SK-N-SH (cell line): ENCODE measurements at regions not wholly inside any gene's neighbourhood (a gene's known extent, or its start where the extent isn't known, plus 50 kb on each side); places are given as distances from the start of the nearest gene placed in this dataset.

ENCODE experiments used
- CTCF ChIA-PET: fragments of 300-600, 350-600 bp; formaldehyde crosslinking; extraction: SDS; loops from one replicate; lab custom pipeline; 2021; lab: Yijun Ruan, JAX
- POLR2A ChIA-PET: fragments of 350-600 bp; sonication (Branson Sonifier 250); formaldehyde crosslinking; extraction: SDS; loops from one replicate; lab custom pipeline; 2020; ENCODE audit warnings: antibody characterized with exemption, inconsistent platforms; lab: Yijun Ruan, JAX
- DNase-seq: peaks from one replicate; pipeline ENCODE4 v3.0.0; 2012
- H2AFZ ChIP-seq: fragments of 200-600 bp; sonication (generic); 2 replicates; pipeline ENCODE4 v1.8.1; 2016; ENCODE audit warnings: antibody characterized with exemption, mild to moderate bottlenecking, low read depth
- H3F3A ChIP-seq: fragments of 200-600 bp; sonication (generic); replicated peaks from 2 replicates; pipeline ENCODE3; 2016; ENCODE audit warnings: antibody characterized with exemption, mild to moderate bottlenecking; ENCODE audit not compliant: insufficient read depth
- H3K27ac ChIP-seq, 2 experiments: fragments of 200-500 bp in 1 of 2; fragments of 200-600 bp in 1 of 2; sonication (Bioruptor generic) in 1 of 2; sonication (generic), shearing (Covaris generic) in 1 of 2; 2 replicates each; pipeline versions ENCODE4 v1.5.1 to v1.6.1; 2014 to 2016; ENCODE audit warnings: low read depth in 2 of 2, inconsistent platforms in 1 of 2, low read length in 1 of 2, mild to moderate bottlenecking in 1 of 2, mixed read lengths in 1 of 2
- H3K27me3 ChIP-seq: fragments of 200-600 bp; sonication (generic), shearing (Covaris generic); 2 replicates; pipeline ENCODE4 v1.6.1; 2016; ENCODE audit warnings: mixed run types; ENCODE audit not compliant: insufficient read depth
- H3K36me3 ChIP-seq, 2 experiments: fragments of 200-500 bp in 1 of 2; fragments of 200-600 bp in 1 of 2; sonication (Bioruptor generic) in 1 of 2; sonication (generic) in 1 of 2; replicated peaks in 1 of 2; 2 replicates each; pipeline versions ENCODE3 to v1.5.1; 2014 to 2016; ENCODE audit warnings: low read length in 1 of 2, mild to moderate bottlenecking in 1 of 2; ENCODE audit not compliant: insufficient read depth in 2 of 2, control insufficient read depth in 1 of 2
- H3K4me1 ChIP-seq, 2 experiments: fragments of 200-500 bp in 1 of 2; fragments of 200-600 bp in 1 of 2; sonication (Bioruptor generic) in 1 of 2; sonication (generic), shearing (Covaris generic) in 1 of 2; 2 replicates each; pipeline versions ENCODE4 v1.5.1 to v1.6.1; 2014 to 2016; ENCODE audit warnings: low read depth in 1 of 2, low read length in 1 of 2, mixed run types in 1 of 2; ENCODE audit not compliant: insufficient read depth in 2 of 2, control insufficient read depth in 1 of 2
- H3K4me2 ChIP-seq: fragments of 200-600 bp; sonication (generic), shearing (Covaris generic); 2 replicates; pipeline ENCODE4 v1.6.1; 2017; ENCODE audit warnings: mixed run types
- H3K4me3 ChIP-seq, 2 experiments: fragments of 200-500 bp in 1 of 2; fragments of 200-600 bp in 1 of 2; sonication (Bioruptor generic) in 1 of 2; sonication (generic), shearing (Covaris generic) in 1 of 2; 2 replicates each; pipeline versions ENCODE4 v1.5.1 to v1.8.1; 2014 to 2016; ENCODE audit warnings: low read depth in 2 of 2, inconsistent platforms in 1 of 2, low read length in 1 of 2, mild to moderate bottlenecking in 1 of 2, mixed read lengths in 1 of 2, moderate library complexity in 1 of 2
- H3K79me2 ChIP-seq: fragments of 200-600 bp; sonication (generic); 2 replicates; pipeline ENCODE4 v1.8.1; 2017; ENCODE audit warnings: mild to moderate bottlenecking; ENCODE audit not compliant: insufficient read depth
- H3K9ac ChIP-seq: fragments of 200-600 bp; sonication (generic); 2 replicates; pipeline ENCODE4 v1.6.1; 2017; ENCODE audit warnings: mixed run types
- H3K9me2 ChIP-seq: fragments of 200-600 bp; sonication (generic); 2 replicates; pipeline ENCODE4 v1.6.1; 2017; ENCODE audit warnings: mixed run types
- H3K9me3 ChIP-seq: fragments of 200-600 bp; sonication (generic); 2 replicates; pipeline ENCODE4 v1.6.1; 2017; ENCODE audit warnings: mixed run types, mild to moderate bottlenecking, moderate library complexity
- H4K20me1 ChIP-seq: fragments of 200-600 bp; sonication (generic); 2 replicates; pipeline ENCODE4 v1.6.1; 2017; ENCODE audit warnings: mild to moderate bottlenecking, mixed run types; ENCODE audit not compliant: insufficient read depth
- FOXJ3 ChIP-seq: sonication (generic); formaldehyde crosslinking; IDR thresholded peaks from 2 replicates; pipeline ENCODE4 v1.5.1; 2020; ENCODE audit warnings: mild to moderate bottlenecking, missing genetic modification reagents
- GATA2 ChIP-seq: sonication (generic); formaldehyde crosslinking; IDR thresholded peaks from 2 replicates; pipeline ENCODE4 v1.5.0; 2020; ENCODE audit warnings: mild to moderate bottlenecking, missing genetic modification reagents
- MXI1 ChIP-seq: IDR thresholded peaks from 2 replicates; pipeline ENCODE4 v1.6.1; 2012; ENCODE audit warnings: mild to moderate bottlenecking, low read depth, low read length, improper control_type of control experiment
- SIN3A ChIP-seq: IDR thresholded peaks from 2 replicates; pipeline ENCODE4 v1.6.1; 2012; ENCODE audit warnings: low read depth, mild to moderate bottlenecking, low read length, moderate library complexity, borderline replicate concordance
- WGBS: methylation state at CpG from one replicate; pipeline ENCODE4 v1.1.6; 2017; ENCODE audit warnings: low lambda C conversion rate; 5-methylcytosine and 5-hydroxymethylcytosine counted together
- TF ChIP-seq, protein P1 (sequence below): IDR thresholded peaks from 2 replicates; pipeline ENCODE4; 2012
- TF ChIP-seq, protein P2 (sequence below): IDR thresholded peaks from 2 replicates; pipeline ENCODE4 v1.4.0; 2012; ENCODE audit warnings: low read depth

DNA sequence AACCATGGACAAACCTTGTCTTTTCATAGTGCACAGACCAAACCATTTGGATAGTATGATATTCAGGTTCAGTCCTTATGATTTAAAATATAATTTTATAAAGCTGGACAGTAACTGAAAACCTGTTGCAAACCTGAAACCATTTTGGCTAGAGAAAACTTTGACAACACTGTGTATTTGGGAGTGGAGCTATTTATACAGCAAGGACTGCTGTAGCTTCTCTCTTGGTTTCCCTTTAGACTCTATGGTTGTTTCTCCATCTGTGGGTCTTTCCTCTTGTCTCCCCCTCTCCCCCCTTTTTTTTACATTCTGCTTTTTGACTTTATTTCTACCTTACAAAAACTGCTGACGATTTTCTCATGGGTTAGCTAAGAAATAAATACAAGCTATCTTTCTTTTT is 581.7 kb downstream of the SLC4A3 start:
- Histone ChIP-seq H3K9me2 (no peaks in the 10 kb centered on the region), H3K4me3 (peak overlapping the region; percentile 20 to 34; a peak in 1 of 4 replicates), H3K79me2 (no peaks in the 10 kb centered on the region), H3K36me3 (no peaks in the 10 kb centered on the region), H3K4me2 (peak overlapping the region; percentile 31), H2AFZ (peak overlapping the region; percentile 89), H3K9me3 (no peaks in the 10 kb centered on the region), H3K27ac (peak overlapping the region in 1 of 2 experiments; percentile 22; a peak in 2 of 4 replicates), H3K4me1 (no peaks in the 10 kb centered on the region; a peak in 1 of 4 replicates), H3K9ac (peak overlapping the region; percentile 50; the same call in 1 of the 2 replicates)
- POLR2A ChIA-PET = no interaction called here
- CTCF ChIA-PET = interaction anchor here (0.9 kb wide), 1 partner anchor 11 kb away, joined by 3 read pairs; no protein-coding TSS in a partner anchor
- TF ChIP-seq FOXJ3 (CRISPR knock-in tag) (no peak), GATA2 (CRISPR knock-in tag) (no peak), SIN3A (no peak), MXI1 (no peak)
- TF ChIP-seq, protein P1, sequence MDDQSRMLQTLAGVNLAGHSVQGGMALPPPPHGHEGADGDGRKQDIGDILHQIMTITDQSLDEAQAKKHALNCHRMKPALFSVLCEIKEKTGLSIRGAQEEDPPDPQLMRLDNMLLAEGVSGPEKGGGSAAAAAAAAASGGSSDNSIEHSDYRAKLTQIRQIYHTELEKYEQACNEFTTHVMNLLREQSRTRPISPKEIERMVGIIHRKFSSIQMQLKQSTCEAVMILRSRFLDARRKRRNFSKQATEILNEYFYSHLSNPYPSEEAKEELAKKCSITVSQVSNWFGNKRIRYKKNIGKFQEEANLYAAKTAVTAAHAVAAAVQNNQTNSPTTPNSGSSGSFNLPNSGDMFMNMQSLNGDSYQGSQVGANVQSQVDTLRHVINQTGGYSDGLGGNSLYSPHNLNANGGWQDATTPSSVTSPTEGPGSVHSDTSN = no peak
- TF ChIP-seq, all 33 proteins: peak for 0
- DNase-seq = no peak
- Histone ChIP-seq H4K20me1 (no peaks in the 10 kb centered on the region), H3K27me3 (no peaks in the 10 kb centered on the region), H3F3A (no peaks in the 10 kb centered on the region)
- 17% methylated on average over 1 of the region's 1 CpG for WGBS

DNA sequence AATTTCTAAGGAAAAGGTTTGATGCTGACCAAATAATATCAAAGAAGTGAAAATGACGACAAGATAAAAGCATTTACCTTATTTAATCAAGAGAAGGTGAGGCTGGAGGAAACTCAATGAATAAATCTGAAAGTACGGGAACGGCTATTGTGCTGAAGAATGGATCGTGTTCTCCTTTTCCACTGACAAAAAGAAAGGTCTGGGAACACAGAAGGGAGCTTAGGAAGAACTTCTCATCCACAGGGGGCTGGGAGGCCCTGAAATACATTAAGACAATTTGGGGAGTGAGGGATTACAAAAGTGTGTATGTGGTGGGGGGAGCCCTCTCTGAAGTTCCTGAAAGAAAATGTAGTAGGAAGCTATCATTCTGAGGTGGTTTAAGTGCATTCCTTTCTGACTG is 582.3 kb downstream of the SLC4A3 start:
- TF ChIP-seq, protein P2, sequence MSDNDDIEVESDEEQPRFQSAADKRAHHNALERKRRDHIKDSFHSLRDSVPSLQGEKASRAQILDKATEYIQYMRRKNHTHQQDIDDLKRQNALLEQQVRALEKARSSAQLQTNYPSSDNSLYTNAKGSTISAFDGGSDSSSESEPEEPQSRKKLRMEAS = no peak
- TF ChIP-seq, protein P1 = peak; percentile 40; the same call in 1 of the 2 replicates
- Histone ChIP-seq H3K4me3 (peak overlapping the region; percentile 20 to 34; a peak in 2 of 4 replicates), H3K9me3 (no peaks in the 10 kb centered on the region), H3K9me2 (no peaks in the 10 kb centered on the region), H3K27ac (peak overlapping the region in 1 of 2 experiments; percentile 22; a peak in 1 of 4 replicates), H3K9ac (peak overlapping the region; percentile 50; the same call in 1 of the 2 replicates), H4K20me1 (no peaks in the 10 kb centered on the region), H3K4me2 (peak overlapping the region; percentile 31), H2AFZ (peak overlapping the region; percentile 89), H3K4me1 (no peaks in the 10 kb centered on the region; a peak in 1 of 4 replicates), H3K36me3 (no peaks in the 10 kb centered on the region), H3F3A (no peaks in the 10 kb centered on the region), H3K27me3 (no peaks in the 10 kb centered on the region), H3K79me2 (no peaks in the 10 kb centered on the region)
- DNase-seq = no peak
- 40% methylated on average over 4 of the region's 4 CpGs for WGBS
- CTCF ChIA-PET = interaction anchor here (0.9 kb wide), 1 partner anchor 12 kb away, joined by 3 read pairs; no protein-coding TSS in a partner anchor
- POLR2A ChIA-PET = no interaction called here
